ENCODE measurements at regions not wholly inside any gene's neighbourhood (a gene's known extent, or its start where the extent isn't known, plus 50 kb on each side); places are given as distances from the start of the nearest gene placed in this dataset.

DNA sequence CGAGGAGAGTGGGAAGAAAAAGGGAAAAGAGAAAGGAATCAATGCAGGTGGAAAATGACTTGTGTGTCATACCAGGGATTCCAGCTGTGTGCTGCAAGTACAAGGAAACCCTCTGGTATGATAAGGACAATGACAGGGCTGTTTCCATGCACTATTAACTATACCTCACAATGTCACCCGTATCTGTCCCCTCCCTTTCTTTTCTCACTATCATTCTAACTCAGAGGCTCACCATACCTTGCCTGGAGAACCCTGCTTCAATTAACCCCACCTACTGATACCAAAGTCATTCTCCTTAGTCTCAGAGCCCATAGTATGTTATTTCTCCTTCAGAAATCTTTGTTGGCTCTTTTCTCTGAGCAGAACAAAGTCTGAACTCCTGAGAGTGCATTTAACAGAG is 236.2 kb upstream of the NREP start:
- H3K27ac Mint-ChIP-seq, result no peak overlapping the region
- no peaks in the 10 kb centered on the region for H3K4me1 Mint-ChIP-seq (ENCODE audit: low read depth in 2 of 2)
- no peaks in the 10 kb centered on the region for H3K27me3 Mint-ChIP-seq
- peaks cover 6% of the 10 kb centered on the region for H3K36me3 Mint-ChIP-seq
- DNase-seq (ENCODE audit: low spot score), result no peak
- ATAC-seq, result no peak
- H3K4me3 Mint-ChIP-seq, result no peak overlapping the region
- peaks cover 9% of the 10 kb centered on the region for H3K9me3 Mint-ChIP-seq

DNA sequence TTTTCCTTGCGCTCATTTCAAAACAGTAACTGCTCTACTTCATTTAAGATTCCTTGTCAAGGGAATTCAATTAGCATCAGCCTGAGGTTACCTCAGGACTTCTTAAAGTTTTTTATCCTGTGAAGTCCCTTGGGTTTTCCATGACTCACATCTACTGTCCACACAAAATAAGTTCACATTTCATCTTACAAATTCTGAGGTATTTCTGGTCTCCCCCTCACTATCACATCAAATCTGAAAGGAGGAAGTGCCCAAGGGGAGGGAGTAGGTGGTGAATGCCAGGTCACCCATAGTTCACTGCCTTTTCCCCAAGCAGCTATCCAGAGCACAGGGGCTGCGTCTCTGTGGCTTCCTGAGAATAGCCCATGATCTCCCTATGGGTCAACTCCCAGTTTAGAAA is 227.1 kb upstream of the NREP start:
- Mint-ChIP-seq H3K36me3 (peaks cover 4% of the 10 kb centered on the region), H3K4me3 (no peak overlapping the region), H3K27ac (no peak overlapping the region), H3K27me3 (no peaks in the 10 kb centered on the region), H3K4me1 (ENCODE audit: low read depth in 2 of 2) (no peaks in the 10 kb centered on the region), H3K9me3 (peaks cover 2% of the 10 kb centered on the region)
- DNase-seq (ENCODE audit: low spot score) (no peak), ATAC-seq (no peak)

DNA sequence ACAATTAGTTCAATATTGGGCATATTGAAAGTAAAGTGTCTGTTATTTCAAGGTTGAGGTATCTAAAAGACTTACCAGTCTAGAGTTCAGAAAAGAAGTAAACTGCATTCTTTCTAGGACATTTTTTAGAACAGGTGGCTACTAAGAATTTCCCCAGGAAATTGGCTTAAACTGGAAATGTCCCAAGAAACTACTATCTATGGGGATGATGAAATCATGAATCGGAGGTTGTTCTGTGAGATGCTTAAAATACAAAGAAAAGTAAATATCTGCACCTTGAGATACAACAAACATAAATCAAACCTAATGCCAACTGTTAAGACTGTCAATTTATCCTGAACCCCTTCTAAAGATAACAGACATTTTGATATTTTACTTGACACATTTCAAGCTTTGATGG is 226.5 kb upstream of the NREP start:
- DNase-seq (ENCODE audit: low spot score), result no peak
- H3K4me3 Mint-ChIP-seq, result no peak overlapping the region

DNA sequence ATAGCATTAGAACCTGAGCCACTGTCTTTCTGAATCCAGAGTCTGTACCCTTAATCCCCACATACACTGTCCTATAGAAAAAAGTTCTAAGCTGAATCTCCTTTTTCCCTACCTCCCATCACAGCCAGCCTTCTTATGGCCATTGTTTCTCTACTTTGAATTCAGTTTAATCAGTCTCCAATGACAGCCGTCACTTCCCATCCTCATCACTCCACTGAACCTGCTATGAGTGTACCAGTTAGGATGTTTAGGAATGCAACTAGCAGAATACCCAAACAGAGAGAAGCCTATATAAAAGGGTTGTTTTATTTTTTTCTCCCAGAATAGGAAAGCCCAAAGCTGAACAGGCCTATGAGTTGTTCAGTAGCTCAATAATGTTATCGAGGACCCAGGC is 220.4 kb upstream of the NREP start:
- Mint-ChIP-seq H3K36me3 (no peaks in the 10 kb centered on the region), H3K4me1 (ENCODE audit: low read depth in 2 of 2) (no peaks in the 10 kb centered on the region), H3K4me3 (no peak overlapping the region), H3K27me3 (peaks cover 0 to 8% of the 10 kb centered on the region in 2 donors), H3K27ac (no peak overlapping the region), H3K9me3 (no peaks in the 10 kb centered on the region)
- ATAC-seq (no peak), DNase-seq (ENCODE audit: low spot score) (no peak)

More for the DNA sequence above, 226.5 kb upstream of the NREP start:
- Mint-ChIP-seq H3K36me3 (no peaks in the 10 kb centered on the region), H3K27ac (no peak overlapping the region), H3K4me1 (ENCODE audit: low read depth in 2 of 2) (no peaks in the 10 kb centered on the region), H3K27me3 (no peaks in the 10 kb centered on the region), H3K9me3 (no peaks in the 10 kb centered on the region)
- no peak for ATAC-seq

DNA sequence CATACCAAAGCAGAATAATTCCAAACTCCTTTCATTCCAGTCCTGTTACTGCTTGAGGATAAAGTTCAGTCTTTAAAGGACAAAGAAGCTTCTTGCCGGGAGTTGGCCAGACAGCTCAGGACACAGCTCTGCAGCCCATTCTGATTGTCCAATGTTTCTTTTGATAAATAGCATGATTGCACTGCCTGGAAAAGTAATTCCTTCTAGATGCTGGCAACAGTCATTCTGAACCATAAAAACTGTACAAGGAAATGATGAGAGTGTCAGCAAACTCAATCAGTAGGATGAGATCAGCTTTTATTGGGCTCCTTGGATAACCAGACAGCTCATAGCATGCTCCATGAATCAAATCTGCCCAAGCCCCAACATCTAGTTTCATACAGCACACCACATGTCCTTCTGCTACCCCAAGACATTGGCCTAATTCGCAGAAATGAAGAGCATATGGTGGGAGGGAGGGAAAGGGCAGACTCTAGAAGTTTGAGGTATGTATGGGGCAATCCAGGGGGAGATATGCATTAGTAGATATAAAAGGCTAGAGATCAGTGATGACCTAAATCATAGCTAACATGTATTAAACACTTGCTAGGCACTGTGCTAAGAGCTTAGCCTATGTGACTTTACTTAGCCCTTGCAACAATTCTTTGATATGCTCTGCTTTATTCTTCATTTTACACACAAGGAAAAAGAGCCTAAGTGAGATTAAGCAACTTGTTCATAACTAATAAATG is 219.9 kb upstream of the NREP start:
- Mint-ChIP-seq H3K27ac (no peak overlapping the region), H3K36me3 (no peaks in the 10 kb centered on the region), H3K27me3 (peaks cover 0 to 8% of the 10 kb centered on the region in 2 donors), H3K9me3 (no peaks in the 10 kb centered on the region), H3K4me1 (ENCODE audit: low read depth in 2 of 2) (no peaks in the 10 kb centered on the region), H3K4me3 (no peak overlapping the region)
- ATAC-seq (no peak), DNase-seq (ENCODE audit: low spot score) (no peak)

DNA sequence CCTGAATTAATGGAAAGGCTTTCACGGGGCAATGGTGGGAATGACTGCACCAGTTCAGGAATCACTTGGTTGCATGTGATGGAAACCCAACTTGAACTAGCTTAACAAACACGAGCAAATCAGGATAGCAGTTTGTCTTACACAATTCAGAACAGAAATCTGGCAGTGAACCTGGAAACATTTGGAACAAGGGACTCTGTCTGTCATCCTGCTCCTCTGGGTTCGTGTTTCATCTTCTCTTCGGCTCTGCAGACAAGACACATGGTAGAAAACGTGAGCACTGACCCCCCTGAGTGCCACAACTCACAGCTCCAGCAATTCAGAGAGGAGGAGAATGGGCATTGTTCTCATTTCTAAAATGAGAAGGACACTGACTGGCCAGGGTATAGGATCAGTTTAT is 218.1 kb upstream of the NREP start:
- no peaks in the 10 kb centered on the region for H3K36me3 Mint-ChIP-seq

DNA sequence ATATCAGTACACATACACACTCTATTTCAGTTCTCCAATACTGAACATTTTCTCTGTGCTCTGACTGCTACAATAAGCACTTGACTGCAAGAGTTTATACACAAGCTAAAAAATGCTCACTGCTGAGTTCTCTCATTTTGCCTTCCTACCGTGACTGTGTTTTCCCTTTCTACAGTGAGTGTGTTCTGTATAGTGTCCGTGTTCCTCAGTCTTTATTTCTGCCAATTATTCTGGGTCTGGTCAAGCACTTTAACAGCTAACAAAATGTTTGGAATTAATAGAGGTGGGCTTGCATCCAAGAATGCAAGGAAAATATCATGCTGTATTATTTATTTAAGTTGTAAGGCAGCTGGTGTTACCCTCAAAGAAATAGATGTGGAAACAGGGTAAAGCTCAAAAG is 217.0 kb upstream of the NREP start:
- Mint-ChIP-seq H3K4me1 (ENCODE audit: low read depth in 2 of 2) (no peaks in the 10 kb centered on the region), H3K9me3 (no peaks in the 10 kb centered on the region), H3K36me3 (no peaks in the 10 kb centered on the region), H3K27ac (no peak overlapping the region), H3K27me3 (peaks cover 0 to 8% of the 10 kb centered on the region in 2 donors), H3K4me3 (no peak overlapping the region)
- DNase-seq (ENCODE audit: low spot score), result no peak
- no peak for ATAC-seq

More for the DNA sequence above, 218.1 kb upstream of the NREP start:
- Mint-ChIP-seq H3K9me3 (no peaks in the 10 kb centered on the region), H3K4me3 (no peak overlapping the region), H3K4me1 (ENCODE audit: low read depth in 2 of 2) (no peaks in the 10 kb centered on the region), H3K27ac (no peak overlapping the region), H3K27me3 (peaks cover 0 to 8% of the 10 kb centered on the region in 2 donors)
- DNase-seq (ENCODE audit: low spot score), result no peak
- no peak for ATAC-seq

DNA sequence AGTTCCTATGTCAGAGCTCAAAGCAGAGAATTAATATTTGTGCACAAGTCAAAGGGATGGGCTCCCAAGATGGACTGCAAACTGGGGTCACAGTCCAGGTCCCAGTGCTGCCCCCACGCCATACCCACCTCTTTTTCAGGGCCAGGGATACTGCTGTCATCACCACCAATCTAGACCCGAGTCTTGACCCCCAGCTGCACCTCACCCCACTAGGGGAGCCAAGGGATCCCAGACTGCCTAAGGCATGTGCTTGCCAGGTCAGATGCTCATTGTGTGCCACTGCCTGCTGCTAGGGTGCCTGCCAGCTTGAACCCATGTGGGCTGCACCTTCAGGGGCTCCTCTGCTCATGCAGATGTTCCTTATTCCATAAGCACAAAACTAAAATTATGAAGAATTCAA is 215.6 kb upstream of the NREP start:
- Mint-ChIP-seq H3K27ac (no peak overlapping the region), H3K27me3 (peaks cover 0 to 8% of the 10 kb centered on the region in 2 donors), H3K9me3 (no peaks in the 10 kb centered on the region), H3K4me3 (no peak overlapping the region), H3K36me3 (no peaks in the 10 kb centered on the region), H3K4me1 (ENCODE audit: low read depth in 2 of 2) (no peaks in the 10 kb centered on the region)
- DNase-seq (ENCODE audit: low spot score), result no peak
- no peak for ATAC-seq

DNA sequence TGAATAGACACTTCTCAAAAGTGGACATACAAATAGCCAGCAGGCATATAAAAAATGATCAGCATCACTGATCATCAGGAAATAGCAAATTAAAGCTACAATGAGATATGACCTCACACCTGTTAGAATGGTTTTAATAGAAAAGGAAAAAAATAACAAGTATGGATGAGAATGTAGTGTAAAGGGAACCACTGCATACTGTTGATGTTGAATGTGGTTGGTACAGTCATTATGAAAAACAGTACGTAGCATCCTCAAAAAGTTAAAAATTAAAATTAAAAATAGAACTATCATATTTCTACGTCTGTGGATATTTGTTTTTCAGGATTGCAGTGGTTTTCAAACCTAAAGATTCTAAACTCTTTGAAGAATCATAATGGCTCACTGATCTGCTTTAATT is 215.1 kb upstream of the NREP start:
- no peaks in the 10 kb centered on the region for H3K4me1 Mint-ChIP-seq (ENCODE audit: low read depth in 2 of 2)

DNA sequence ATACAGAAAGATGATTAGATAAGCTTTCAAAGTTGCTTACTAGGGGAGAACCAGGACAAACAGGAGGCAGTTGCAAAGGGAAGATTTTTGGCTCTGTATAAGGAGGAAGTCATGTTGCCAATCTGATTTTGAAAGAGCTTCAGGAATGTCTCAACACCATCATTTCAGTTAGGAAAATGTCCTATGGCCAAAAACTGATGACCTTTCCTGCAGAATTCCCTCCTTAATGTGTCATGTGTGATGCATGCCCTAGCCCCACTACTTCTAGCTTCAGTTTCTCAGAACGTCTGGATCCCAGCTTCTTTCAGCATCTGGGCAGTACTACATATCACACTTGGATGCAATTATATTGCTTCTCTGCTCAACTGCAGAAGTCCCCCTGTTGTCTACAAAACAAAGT is 211.5 kb upstream of the NREP start:
- Mint-ChIP-seq H3K4me3 (no peak overlapping the region), H3K4me1 (ENCODE audit: low read depth in 2 of 2) (no peaks in the 10 kb centered on the region), H3K27me3 (peaks cover 0 to 2% of the 10 kb centered on the region in 2 donors), H3K36me3 (no peaks in the 10 kb centered on the region), H3K27ac (no peak overlapping the region), H3K9me3 (no peaks in the 10 kb centered on the region)
- DNase-seq (ENCODE audit: low spot score), result no peak
- no peak for ATAC-seq

More for the DNA sequence above, 215.1 kb upstream of the NREP start:
- H3K36me3 Mint-ChIP-seq, result no peaks in the 10 kb centered on the region
- no peak for ATAC-seq
- no peak overlapping the region for H3K27ac Mint-ChIP-seq
- no peaks in the 10 kb centered on the region for H3K9me3 Mint-ChIP-seq
- H3K4me3 Mint-ChIP-seq, result no peak overlapping the region
- H3K27me3 Mint-ChIP-seq, result peaks cover 2 to 8% of the 10 kb centered on the region in 2 donors
- no peak for DNase-seq (ENCODE audit: low spot score)

DNA sequence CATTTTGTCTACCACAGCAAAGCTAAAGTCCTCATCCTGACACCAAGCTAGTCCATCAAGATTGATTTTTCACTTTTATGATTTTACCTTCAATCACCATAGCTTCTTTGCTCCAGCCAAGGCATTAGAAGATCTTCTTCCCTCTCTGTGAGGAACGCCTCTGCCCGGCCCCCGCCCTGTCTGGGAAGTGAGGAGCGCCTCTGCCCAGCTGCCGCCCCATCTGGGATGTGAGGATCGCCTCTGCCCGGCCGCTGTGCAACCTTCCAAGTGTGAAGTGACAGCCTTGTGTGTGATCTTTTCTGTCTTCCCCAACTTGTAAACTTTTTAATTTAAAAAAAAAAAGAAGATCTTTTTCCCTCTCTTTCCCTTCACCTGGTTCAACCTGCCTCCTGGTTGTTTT is 210.5 kb upstream of the NREP start:
- no peaks in the 10 kb centered on the region for H3K4me1 Mint-ChIP-seq (ENCODE audit: low read depth in 2 of 2)
- no peak for ATAC-seq
- no peak overlapping the region for H3K4me3 Mint-ChIP-seq
- H3K27ac Mint-ChIP-seq, result no peak overlapping the region
- H3K36me3 Mint-ChIP-seq, result no peaks in the 10 kb centered on the region
- H3K27me3 Mint-ChIP-seq, result peaks cover 0 to 2% of the 10 kb centered on the region in 2 donors
- DNase-seq (ENCODE audit: low spot score), result no peak
- H3K9me3 Mint-ChIP-seq, result no peaks in the 10 kb centered on the region

DNA sequence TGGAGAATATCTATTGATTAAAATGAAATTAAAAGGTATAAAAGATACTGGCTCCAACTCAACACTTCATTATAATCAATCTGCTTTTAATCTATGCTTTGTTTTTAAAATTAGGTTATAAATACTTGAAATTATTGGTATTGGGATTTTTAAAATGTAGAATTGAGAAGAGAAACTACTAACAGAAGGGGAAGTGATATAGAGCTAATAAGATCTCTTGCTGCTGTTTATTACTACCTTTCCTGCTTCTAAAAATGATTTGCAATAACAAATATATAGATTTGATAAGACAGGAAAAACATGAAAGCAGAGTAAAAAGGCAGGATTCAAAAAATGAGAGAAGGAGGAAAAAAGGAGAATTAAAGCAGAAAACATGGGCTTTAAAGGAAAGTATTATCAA is 209.3 kb upstream of the NREP start:
- no peak for ATAC-seq
- no peaks in the 10 kb centered on the region for H3K4me1 Mint-ChIP-seq (ENCODE audit: low read depth in 2 of 2)
- peaks cover 0 to 2% of the 10 kb centered on the region in 2 donors for H3K27me3 Mint-ChIP-seq
- H3K4me3 Mint-ChIP-seq, result no peak overlapping the region
- DNase-seq (ENCODE audit: low spot score), result no peak
- no peaks in the 10 kb centered on the region for H3K36me3 Mint-ChIP-seq
- no peak overlapping the region for H3K27ac Mint-ChIP-seq
- no peaks in the 10 kb centered on the region for H3K9me3 Mint-ChIP-seq

DNA sequence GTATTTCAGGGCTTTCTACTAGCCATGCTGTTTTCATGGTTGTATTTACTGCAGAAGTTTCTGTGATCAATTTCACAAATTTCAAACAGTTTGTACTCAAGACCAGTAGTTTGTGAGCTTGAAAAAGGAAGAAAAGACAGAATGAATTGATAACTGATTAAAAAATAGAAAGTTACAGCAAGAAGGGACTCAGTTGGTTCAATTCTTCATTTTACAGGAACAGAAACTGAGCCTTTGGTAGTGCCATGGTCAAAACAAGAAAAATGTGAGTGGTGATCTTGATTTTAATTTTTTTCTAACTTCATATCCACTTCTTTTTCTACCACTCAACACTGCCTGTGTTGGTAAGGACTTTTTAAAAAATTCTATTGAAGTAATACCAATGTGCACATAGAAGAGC is 206.6 kb upstream of the NREP start:
- DNase-seq (ENCODE audit: low spot score), result no peak
- ATAC-seq, result no peak
- Mint-ChIP-seq H3K36me3 (no peaks in the 10 kb centered on the region), H3K4me3 (no peak overlapping the region), H3K27me3 (peaks cover 0 to 2% of the 10 kb centered on the region in 2 donors), H3K9me3 (no peaks in the 10 kb centered on the region), H3K4me1 (ENCODE audit: low read depth in 2 of 2) (no peaks in the 10 kb centered on the region), H3K27ac (no peak overlapping the region)

DNA sequence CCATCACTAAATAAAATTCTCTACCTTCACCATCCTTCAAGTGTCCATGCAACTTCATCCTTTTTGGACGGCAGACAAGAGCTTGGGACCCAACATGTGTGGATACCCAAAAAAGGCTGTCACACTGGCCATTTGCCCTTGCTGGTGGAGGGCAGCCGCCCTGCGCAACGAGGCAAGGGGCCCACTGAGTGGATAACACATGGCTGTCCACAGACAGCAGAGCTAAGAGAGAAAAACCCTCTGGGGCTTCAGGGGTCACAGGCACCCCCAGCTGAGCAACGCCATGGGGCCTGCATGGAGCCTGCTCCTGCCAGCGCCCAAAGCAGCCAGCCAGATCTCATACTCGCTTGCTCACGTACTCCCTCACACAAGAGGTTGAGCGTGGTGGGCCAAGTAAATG is 205.9 kb upstream of the NREP start:
- DNase-seq (ENCODE audit: low spot score), result no peak
- Mint-ChIP-seq H3K9me3 (no peaks in the 10 kb centered on the region), H3K4me3 (no peak overlapping the region), H3K27ac (no peak overlapping the region), H3K36me3 (no peaks in the 10 kb centered on the region), H3K27me3 (peaks cover 0 to 2% of the 10 kb centered on the region in 2 donors), H3K4me1 (ENCODE audit: low read depth in 2 of 2) (no peaks in the 10 kb centered on the region)
- peak in 1 of 2 donors; percentile 48 for ATAC-seq

DNA sequence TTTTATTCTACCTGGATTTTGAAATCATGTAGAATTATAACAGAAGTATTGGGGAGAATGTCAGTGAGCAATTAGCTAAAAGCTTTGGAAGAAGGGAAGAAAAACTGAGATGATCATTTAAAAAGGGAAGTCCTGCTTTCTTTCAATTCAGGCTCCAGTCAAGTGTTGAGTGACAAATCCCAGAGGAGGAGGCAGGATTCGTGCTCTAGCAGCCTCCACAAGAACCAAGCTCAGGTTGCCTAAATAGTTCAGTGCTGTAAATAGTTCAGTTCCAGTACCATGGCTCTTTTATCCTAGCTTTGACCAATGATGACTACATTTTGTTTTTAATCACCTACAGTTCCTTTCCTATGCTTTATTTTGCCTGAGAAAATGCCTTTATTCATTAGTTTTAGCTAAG is 204.9 kb upstream of the NREP start:
- ATAC-seq, result no peak
- Mint-ChIP-seq H3K27me3 (no peaks in the 10 kb centered on the region), H3K36me3 (no peaks in the 10 kb centered on the region), H3K4me3 (no peak overlapping the region), H3K9me3 (no peaks in the 10 kb centered on the region), H3K4me1 (ENCODE audit: low read depth in 2 of 2) (no peaks in the 10 kb centered on the region), H3K27ac (no peak overlapping the region)
- no peak for DNase-seq (ENCODE audit: low spot score)
